ENCODE measurements at regions not wholly inside any gene's neighbourhood (a gene's known extent, or its start where the extent isn't known, plus 50 kb on each side); places are given as distances from the start of the nearest gene placed in this dataset.

DNA sequence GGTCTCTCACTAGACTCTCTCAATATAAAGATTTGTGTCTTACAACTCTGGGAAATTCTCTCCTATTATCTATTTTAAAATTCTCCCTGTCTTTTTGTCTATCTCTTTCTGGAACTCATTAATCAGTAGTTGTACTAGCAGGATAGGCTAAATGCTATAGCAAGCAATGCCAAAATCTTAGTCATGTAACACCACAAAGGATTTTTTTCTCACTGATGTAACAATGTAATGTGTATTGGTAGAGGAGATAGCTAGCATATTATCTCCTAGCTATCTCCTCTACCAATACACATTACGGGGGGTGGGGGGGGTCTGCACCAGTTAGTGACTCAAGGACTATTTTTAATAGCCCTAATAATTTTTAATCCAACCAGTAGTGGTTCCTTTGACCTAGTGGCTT lies 225.4 kb downstream of the KLHL28 start:
- no peak for TF ChIP-seq GATA1 (IDR thresholded peaks at IDR 0.05; ENCODE audit: low read depth, low read length)
- no peak for TF ChIP-seq POLR2A (IDR thresholded peaks at IDR 0.05; ENCODE audit: low read length)

Measured in erythroblast (primary cell).